Activated CD8-positive, alpha-beta T cell treated with anti-CD3 and anti-CD28 coated beads for 36 hours (primary cell): ENCODE measurements at regions not wholly inside any gene's neighbourhood (a gene's known extent, or its start where the extent isn't known, plus 50 kb on each side); places are given as distances from the start of the nearest gene placed in this dataset.

Source experiments
- ATAC-seq: fragments of 200-7000 bp; cut with Tn5 transposase; one replicate; pipeline ENCODE4 v1.10.0; 2021; ENCODE audit warnings: mild to moderate bottlenecking, moderate library complexity
- CTCF ChIA-PET: fragments of 350-600 bp; sonication (Branson Sonifier 250); formaldehyde crosslinking; loops from one replicate; lab custom pipeline; 2021; ENCODE audit warnings: antibody characterized with exemption; lab: Charles Lee
- POLR2A ChIA-PET: fragments of 350-600 bp; sonication (Branson Sonifier 250); formaldehyde crosslinking; loops from one replicate; lab custom pipeline; 2021; ENCODE audit warnings: antibody characterized with exemption; lab: Charles Lee
- DNase-seq: peaks from one replicate; pipeline ENCODE4 v3.0.0-alpha.2; 2020
- H3K27ac Mint-ChIP-seq: one replicate; pipeline ENCODE4 v1.8.0; 2021; ENCODE audit warnings: mild to moderate bottlenecking, mixed read lengths
- H3K27me3 Mint-ChIP-seq: one replicate; pipeline ENCODE4 v1.8.0; 2021; ENCODE audit warnings: mixed read lengths
- H3K36me3 Mint-ChIP-seq: one replicate; pipeline ENCODE4 v1.8.0; 2021; ENCODE audit warnings: low read depth, mixed read lengths
- H3K4me1 Mint-ChIP-seq: one replicate; pipeline ENCODE4 v1.8.0; 2021; ENCODE audit warnings: low read depth, mixed read lengths
- H3K4me3 Mint-ChIP-seq: one replicate; pipeline ENCODE4 v1.8.0; 2021; ENCODE audit warnings: mild to moderate bottlenecking, moderate library complexity, mixed read lengths
- H3K9me3 Mint-ChIP-seq: one replicate; pipeline ENCODE4 v1.8.0; 2021; ENCODE audit warnings: mixed read lengths
- CTCF ChIP-seq: fragments of 200-600 bp; IDR thresholded peaks from one replicate; pipeline ENCODE4 v1.8.0; 2022; ENCODE audit warnings: antibody characterized with exemption, mild to moderate bottlenecking
- intact Hi-C: fragments of 100-400 bp; cut with micrococcal nuclease; formaldehyde crosslinking; loops from one replicate; pipeline ENCODE4 v1.10.0; 2022

- H3K36me3 Mint-ChIP-seq, result no peaks in the 10 kb centered on the region
- TF ChIP-seq CTCF, result no peak
- ChIA-PET POLR2A (no interaction called here), CTCF (no interaction called here)
- H3K27ac Mint-ChIP-seq, result no peak overlapping the region
- H3K4me3 Mint-ChIP-seq, result no peak overlapping the region
- no peaks in the 10 kb centered on the region for H3K4me1 Mint-ChIP-seq
- ATAC-seq, result no peak
- peaks cover 4% of the 10 kb centered on the region for H3K9me3 Mint-ChIP-seq
- DNase-seq, result no peak
- H3K27me3 Mint-ChIP-seq, result no peaks in the 10 kb centered on the region
- intact Hi-C loops, result no loop called here
These were observed 58.4 kb upstream of the ASTN2 start for GRCh38 chr9:117473293-117473692.

DNA sequence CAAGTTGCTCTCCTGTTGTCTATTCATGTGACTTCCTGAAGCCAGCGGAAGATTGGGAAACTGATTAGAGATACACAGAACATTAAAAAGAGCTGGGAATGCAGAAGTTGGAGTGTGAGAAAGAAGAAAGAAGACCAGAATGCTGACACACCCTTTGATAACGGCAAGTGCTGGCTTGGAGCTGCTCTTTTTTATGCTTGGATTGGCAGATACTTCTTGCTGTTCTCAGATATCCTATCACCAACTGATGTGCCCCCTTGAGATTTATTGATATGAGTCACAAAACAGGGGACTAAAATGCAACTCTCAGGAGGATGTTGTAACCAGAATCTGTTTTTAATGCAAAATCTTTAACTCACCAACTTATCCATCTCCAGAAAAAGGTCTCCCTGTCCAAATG lies 56.0 kb upstream of the ASTN2 start:
- Mint-ChIP-seq H3K4me1 (no peaks in the 10 kb centered on the region), H3K9me3 (peaks cover 2% of the 10 kb centered on the region), H3K4me3 (no peak overlapping the region), H3K36me3 (no peaks in the 10 kb centered on the region), H3K27me3 (no peaks in the 10 kb centered on the region), H3K27ac (no peak overlapping the region)
- ChIA-PET POLR2A (no interaction called here), CTCF (no interaction called here)
- TF ChIP-seq CTCF, result no peak
- DNase-seq (no peak), ATAC-seq (no peak)
- intact Hi-C loops, result no loop called here

- intact Hi-C loops, result no loop called here
- ChIA-PET POLR2A (no interaction called here), CTCF (no interaction called here)
- Mint-ChIP-seq H3K4me3 (no peak overlapping the region), H3K36me3 (no peaks in the 10 kb centered on the region), H3K9me3 (peaks cover 2% of the 10 kb centered on the region), H3K27me3 (peaks cover 2% of the 10 kb centered on the region), H3K4me1 (no peaks in the 10 kb centered on the region), H3K27ac (no peak overlapping the region)
- no peak for TF ChIP-seq CTCF
- ATAC-seq (no peak), DNase-seq (no peak)
These were observed 55.6 kb upstream of the ASTN2 start for GRCh38 chr9:117470455-117470854.

- Mint-ChIP-seq H3K27ac (no peak overlapping the region), H3K4me3 (no peak overlapping the region), H3K36me3 (no peaks in the 10 kb centered on the region), H3K9me3 (peaks cover 2% of the 10 kb centered on the region), H3K27me3 (peaks cover 2% of the 10 kb centered on the region), H3K4me1 (no peaks in the 10 kb centered on the region)
- ChIA-PET POLR2A (no interaction called here), CTCF (no interaction called here)
- no peak for ATAC-seq
- no peak for DNase-seq
- no peak for TF ChIP-seq CTCF
- intact Hi-C loops, result no loop called here
These were observed 51.3 kb upstream of the ASTN2 start for GRCh38 chr9:117466111-117466510.

DNA sequence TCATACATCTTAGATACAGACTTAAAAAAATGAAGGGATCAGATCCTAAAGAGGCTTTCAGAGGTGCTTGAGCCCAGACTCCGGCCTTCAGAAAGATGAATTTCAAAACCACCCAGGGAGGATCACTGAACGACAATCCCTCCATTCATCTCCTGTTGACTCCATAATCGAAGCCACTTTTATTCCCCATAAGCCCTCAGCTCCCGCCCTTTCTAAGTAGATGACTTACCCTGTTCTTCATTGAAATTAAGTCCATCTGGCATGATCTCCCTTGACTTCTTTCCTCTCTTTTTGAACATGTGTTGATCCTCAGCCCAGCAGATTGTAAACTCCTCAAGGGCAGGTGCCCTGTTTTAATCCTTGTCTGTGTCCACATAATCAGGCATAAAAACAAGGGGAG lies 50.8 kb upstream of the ASTN2 start:
- TF ChIP-seq CTCF, result no peak
- intact Hi-C loops, result no loop called here
- DNase-seq (no peak), ATAC-seq (no peak)
- Mint-ChIP-seq H3K9me3 (peaks cover 2% of the 10 kb centered on the region), H3K36me3 (no peaks in the 10 kb centered on the region), H3K27me3 (peaks cover 2% of the 10 kb centered on the region), H3K27ac (no peak overlapping the region), H3K4me3 (no peak overlapping the region), H3K4me1 (no peaks in the 10 kb centered on the region)
- CTCF ChIA-PET, result no interaction called here
- POLR2A ChIA-PET, result no interaction called here
